Effector memory CD8-positive, alpha-beta T cell (primary cell): ENCODE measurements at regions not wholly inside any gene's neighbourhood (a gene's known extent, or its start where the extent isn't known, plus 50 kb on each side); places are given as distances from the start of the nearest gene placed in this dataset.
"Not testable (repeated sequence)": the region's sequence is repeated elsewhere in the genome, so short reads cannot be mapped to it uniquely, and the experiment has no call there.

Source experiments
- ATAC-seq: fragments of 150-1000 bp; cut with Tn5 transposase; replicated peaks from 2 replicates; pipeline ENCODE4 v1.10.0; 2021; ENCODE audit warnings: mild to moderate bottlenecking, moderate library complexity
- DNase-seq, 3 experiments: peaks; one replicate each; pipeline ENCODE4 v3.0.0; 2021
- H3K27ac Mint-ChIP-seq, 2 donors: one replicate each; pipeline ENCODE4 v1.8.0; 2022; ENCODE audit warnings: mild to moderate bottlenecking in 2 of 2, mixed read lengths in 2 of 2, moderate library complexity in 2 of 2
- H3K27me3 Mint-ChIP-seq, 2 donors: one replicate each; pipeline ENCODE4 v1.8.0; 2022; ENCODE audit warnings: mixed read lengths in 2 of 2
- H3K36me3 Mint-ChIP-seq: one replicate; pipeline ENCODE4 v1.8.0; 2022; ENCODE audit warnings: mild to moderate bottlenecking, moderate library complexity, mixed read lengths; ENCODE audit not compliant: insufficient read depth
- H3K4me1 Mint-ChIP-seq, 2 donors: one replicate each; pipeline ENCODE4 v1.8.0; 2022; ENCODE audit warnings: low read depth in 2 of 2, mixed read lengths in 2 of 2
- H3K4me3 Mint-ChIP-seq, 2 donors: one replicate each; pipeline ENCODE4 v1.8.0; 2022; ENCODE audit warnings: mild to moderate bottlenecking in 2 of 2, mixed read lengths in 2 of 2, moderate library complexity in 2 of 2
- H3K9me3 Mint-ChIP-seq, 2 donors: one replicate each; pipeline ENCODE4 v1.8.0; 2022; ENCODE audit warnings: mixed read lengths in 2 of 2

GRCh38 chr12:74119811-74120362 is 417.7 kb upstream of the ATXN7L3B start:
- ATAC-seq (no peak), DNase-seq (no peak)
- H3K27me3 Mint-ChIP-seq: no peaks in the 10 kb centered on the region
- peaks cover 0 to 3% of the 10 kb centered on the region in 2 donors for H3K9me3 Mint-ChIP-seq
- H3K4me1 Mint-ChIP-seq: no peaks in the 10 kb centered on the region
- no peak overlapping the region for H3K27ac Mint-ChIP-seq
- H3K4me3 Mint-ChIP-seq: no peak overlapping the region
- no peaks in the 10 kb centered on the region for H3K36me3 Mint-ChIP-seq

GRCh38 chr12:74120644-74121043 is 417.0 kb upstream of the ATXN7L3B start:
- Mint-ChIP-seq H3K9me3 (peaks cover 0 to 3% of the 10 kb centered on the region in 2 donors), H3K27me3 (no peaks in the 10 kb centered on the region), H3K36me3 (no peaks in the 10 kb centered on the region), H3K4me1 (no peaks in the 10 kb centered on the region), H3K27ac (no peak overlapping the region), H3K4me3 (no peak overlapping the region)
- DNase-seq (no peak), ATAC-seq (no peak)

DNA sequence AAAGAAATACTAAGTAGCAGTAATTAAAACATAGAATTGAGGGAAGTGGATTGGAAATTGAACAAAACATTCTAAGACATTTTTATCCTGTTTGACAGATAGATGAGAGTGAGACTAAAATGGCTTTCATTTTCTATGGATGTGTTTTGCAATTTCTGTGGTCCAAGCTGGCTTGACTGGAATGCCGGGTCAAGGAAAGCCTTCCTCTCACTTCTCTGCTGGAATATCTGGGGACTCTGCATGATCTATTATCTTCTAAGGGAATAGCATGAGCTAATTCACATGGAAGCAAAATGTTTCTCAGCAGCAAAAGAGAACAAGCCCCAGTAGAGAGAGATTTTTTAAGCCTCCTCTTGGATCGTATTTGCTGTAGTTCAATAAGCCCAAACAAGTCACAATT is 407.9 kb upstream of the ATXN7L3B start:
- Mint-ChIP-seq H3K27me3 (no peaks in the 10 kb centered on the region), H3K4me1 (no peaks in the 10 kb centered on the region), H3K9me3 (peaks cover 0 to 7% of the 10 kb centered on the region in 2 donors), H3K36me3 (no peaks in the 10 kb centered on the region), H3K27ac (no peak overlapping the region), H3K4me3 (no peak overlapping the region)
- DNase-seq (no peak), ATAC-seq (no peak)

GRCh38 chr12:74144396-74144795 is 393.2 kb upstream of the ATXN7L3B start:
- DNase-seq (no peak), ATAC-seq (no peak)
- Mint-ChIP-seq H3K4me3 (no peak overlapping the region), H3K27me3 (no peaks in the 10 kb centered on the region), H3K9me3 (no peaks in the 10 kb centered on the region), H3K27ac (no peak overlapping the region), H3K36me3 (no peaks in the 10 kb centered on the region), H3K4me1 (no peaks in the 10 kb centered on the region)

DNA sequence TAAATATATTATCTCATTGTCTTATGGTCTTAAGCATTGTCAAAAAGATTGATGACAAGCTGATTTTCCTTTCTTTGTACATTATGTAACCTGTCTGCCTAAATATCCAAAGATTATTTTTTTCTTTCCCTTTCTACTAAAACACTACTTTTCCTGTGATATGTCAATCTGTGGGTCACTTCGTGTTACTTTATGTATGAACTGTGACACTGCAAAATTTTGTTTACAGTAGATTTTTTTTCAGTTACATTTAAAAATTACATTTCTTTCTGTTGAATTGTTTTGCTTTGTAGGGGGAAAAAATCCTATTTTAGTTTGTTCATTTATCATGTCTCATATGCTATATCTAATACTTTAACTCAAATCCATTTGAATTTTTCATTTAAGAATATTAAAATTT is 392.3 kb upstream of the ATXN7L3B start:
- no peaks in the 10 kb centered on the region for H3K4me1 Mint-ChIP-seq
- no peak overlapping the region for H3K4me3 Mint-ChIP-seq
- no peak for DNase-seq
- no peaks in the 10 kb centered on the region for H3K27me3 Mint-ChIP-seq
- no peaks in the 10 kb centered on the region for H3K36me3 Mint-ChIP-seq
- H3K9me3 Mint-ChIP-seq: no peaks in the 10 kb centered on the region
- no peak overlapping the region for H3K27ac Mint-ChIP-seq
- no peak for ATAC-seq

DNA sequence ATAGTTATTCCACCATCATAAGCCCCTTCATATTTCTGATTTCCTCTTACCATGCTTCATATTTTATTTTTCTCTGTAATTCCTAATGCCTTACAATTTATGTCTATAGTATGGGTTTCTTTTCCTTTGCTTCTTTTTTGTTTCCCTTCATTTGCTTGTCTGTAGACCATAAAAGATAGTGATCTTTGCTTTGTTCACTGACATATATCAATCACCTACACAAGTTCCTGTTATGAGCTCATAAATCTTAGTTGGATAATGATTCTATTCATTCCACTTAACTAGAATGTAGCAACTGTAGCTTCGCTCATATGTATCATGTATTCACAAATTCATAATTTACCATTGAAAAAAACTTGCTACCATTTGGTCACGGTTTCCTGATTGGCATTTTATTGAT is 388.8 kb upstream of the ATXN7L3B start:
- Mint-ChIP-seq H3K27ac (no peak overlapping the region), H3K9me3 (no peaks in the 10 kb centered on the region), H3K27me3 (no peaks in the 10 kb centered on the region), H3K36me3 (no peaks in the 10 kb centered on the region), H3K4me3 (no peak overlapping the region), H3K4me1 (no peaks in the 10 kb centered on the region)
- DNase-seq (no peak), ATAC-seq (no peak)

DNA sequence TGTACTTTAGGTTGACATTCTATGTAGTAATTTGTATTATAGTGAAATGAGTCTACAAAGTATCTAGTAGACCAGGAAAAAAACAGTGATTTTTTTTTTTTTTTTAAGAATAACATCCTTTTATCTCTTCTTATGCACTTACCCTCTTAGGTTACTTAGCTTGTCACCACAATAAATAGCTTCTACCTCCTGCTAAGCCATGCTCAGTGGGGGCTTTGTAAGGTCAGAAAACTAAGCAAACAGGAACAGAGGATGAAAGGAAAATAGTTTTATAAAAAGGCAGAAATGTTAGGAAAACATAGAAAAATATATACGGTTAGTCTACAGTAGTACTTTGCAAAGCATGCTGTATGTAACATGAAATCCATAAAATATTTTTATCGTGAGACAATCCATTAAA is 385.3 kb upstream of the ATXN7L3B start:
- H3K36me3 Mint-ChIP-seq: no peaks in the 10 kb centered on the region
- H3K4me3 Mint-ChIP-seq: no peak overlapping the region
- DNase-seq (no peak), ATAC-seq (no peak)
- H3K27me3 Mint-ChIP-seq: no peaks in the 10 kb centered on the region
- peaks cover 0 to under 1% of the 10 kb centered on the region in 2 donors for H3K9me3 Mint-ChIP-seq
- H3K27ac Mint-ChIP-seq: no peak overlapping the region
- no peaks in the 10 kb centered on the region for H3K4me1 Mint-ChIP-seq

DNA sequence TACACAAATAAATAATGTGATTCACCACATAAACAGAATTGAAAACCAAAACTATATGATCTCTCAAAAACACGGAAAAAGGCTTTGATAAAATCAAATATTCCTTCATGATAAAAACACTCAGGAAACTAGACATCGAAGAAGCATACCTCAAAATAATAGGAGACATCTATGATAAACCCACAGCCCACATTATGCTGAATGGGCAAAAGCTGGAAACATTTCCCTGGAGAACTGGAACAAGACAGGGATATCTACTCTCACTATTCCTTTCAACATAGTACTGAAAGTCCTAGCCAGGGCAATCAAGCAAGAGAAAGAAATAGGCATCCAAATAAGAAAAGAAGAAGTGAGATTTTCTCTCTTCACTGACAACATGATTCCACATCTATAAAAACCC is 371.5 kb upstream of the ATXN7L3B start:
- H3K36me3 Mint-ChIP-seq: no peaks in the 10 kb centered on the region
- no peak overlapping the region for H3K27ac Mint-ChIP-seq
- H3K27me3 Mint-ChIP-seq: no peaks in the 10 kb centered on the region
- DNase-seq: no peak
- peaks cover 0 to 2% of the 10 kb centered on the region in 2 donors for H3K9me3 Mint-ChIP-seq
- no peak overlapping the region for H3K4me3 Mint-ChIP-seq
- ATAC-seq: no peak
- no peaks in the 10 kb centered on the region for H3K4me1 Mint-ChIP-seq

DNA sequence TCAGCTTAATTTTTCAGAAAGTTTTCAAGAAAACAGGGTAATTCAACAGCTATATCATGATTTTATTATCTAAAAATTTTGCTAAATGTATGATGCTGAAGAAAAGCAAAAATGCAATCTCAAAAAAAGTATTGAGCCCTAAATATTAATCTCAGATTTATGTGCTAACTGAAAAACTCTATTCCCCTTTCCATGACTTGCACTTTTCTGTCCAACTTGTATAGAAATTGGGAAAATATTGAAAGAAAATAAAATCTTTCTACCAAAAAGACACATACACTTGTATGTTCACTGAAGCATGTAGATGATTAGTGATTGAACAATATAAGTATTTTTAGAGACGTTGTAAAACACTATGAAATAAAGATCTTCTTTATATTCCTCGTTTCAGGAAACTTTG is 368.0 kb upstream of the ATXN7L3B start:
- Mint-ChIP-seq H3K36me3 (no peaks in the 10 kb centered on the region), H3K27ac (no peak overlapping the region), H3K9me3 (peaks cover 3 to 6% of the 10 kb centered on the region in 2 donors), H3K4me3 (no peak overlapping the region), H3K27me3 (no peaks in the 10 kb centered on the region), H3K4me1 (no peaks in the 10 kb centered on the region)
- DNase-seq (no peak), ATAC-seq (no peak)

DNA sequence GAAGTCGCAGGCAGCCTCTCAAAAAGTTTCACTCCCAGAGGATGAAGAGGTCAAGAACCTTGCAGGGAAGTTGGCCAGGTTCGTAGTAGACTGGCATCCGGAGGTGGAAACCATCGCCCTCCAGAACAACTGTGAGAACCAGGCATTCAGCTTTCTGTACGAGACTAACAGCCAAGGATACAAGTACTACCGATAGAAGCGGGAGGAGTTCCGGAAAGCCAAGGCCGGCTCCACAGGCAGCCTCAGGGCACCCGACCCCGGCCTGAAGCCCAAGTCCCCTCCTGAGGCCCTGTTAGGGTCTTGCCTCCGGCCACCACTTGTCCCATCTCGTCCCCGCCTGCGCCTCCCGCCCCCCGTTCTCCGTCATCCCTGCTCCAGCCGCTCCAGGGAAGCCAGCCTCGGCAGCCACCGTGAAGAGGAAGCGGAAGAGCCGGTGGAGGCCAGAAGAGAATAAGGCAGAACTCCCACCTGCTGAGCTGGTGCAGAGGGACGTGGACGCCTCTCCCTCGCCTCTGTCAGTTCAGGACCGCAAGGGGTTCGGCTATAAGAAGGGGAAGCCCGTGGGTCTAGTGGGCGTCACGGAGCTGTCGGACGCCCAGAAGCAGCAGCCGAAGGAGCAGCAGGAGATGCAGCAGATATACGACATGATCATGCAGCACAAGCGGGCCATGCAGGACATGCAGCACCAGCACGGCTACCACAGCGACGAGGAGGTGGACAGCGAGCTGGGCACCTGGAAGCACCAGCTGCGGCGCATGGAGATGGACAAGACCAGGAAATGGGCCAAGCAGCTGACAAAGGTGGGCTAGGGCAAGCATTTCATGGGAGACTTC is 366.8 kb upstream of the ATXN7L3B start:
- no peak overlapping the region for H3K4me3 Mint-ChIP-seq
- peaks cover 6 to 9% of the 10 kb centered on the region in 2 donors for H3K9me3 Mint-ChIP-seq
- no peaks in the 10 kb centered on the region for H3K27me3 Mint-ChIP-seq
- DNase-seq (no peak), ATAC-seq (no peak)
- no peaks in the 10 kb centered on the region for H3K4me1 Mint-ChIP-seq
- H3K36me3 Mint-ChIP-seq: no peaks in the 10 kb centered on the region
- H3K27ac Mint-ChIP-seq: no peak overlapping the region

DNA sequence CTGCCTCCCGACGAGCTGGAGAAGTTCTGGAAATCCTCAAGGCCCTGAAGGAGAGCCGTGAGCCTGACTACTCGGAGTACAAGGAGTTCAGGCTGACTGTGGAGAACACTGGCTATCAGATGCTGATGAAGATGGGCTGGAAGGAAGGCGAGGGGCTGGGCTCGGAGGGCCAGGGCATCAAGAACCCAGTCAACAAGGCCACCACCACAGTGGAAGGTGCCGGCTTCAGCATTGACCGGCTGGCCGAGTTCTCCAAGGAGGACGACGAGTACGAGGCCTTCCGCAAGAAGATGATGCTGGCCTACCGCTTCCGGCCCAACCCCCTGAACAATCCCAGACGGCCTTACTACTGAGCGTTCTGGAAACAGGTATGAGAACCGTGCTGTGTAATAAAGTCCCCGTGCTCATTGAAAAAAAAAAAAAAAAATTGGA is 366.1 kb upstream of the ATXN7L3B start:
- H3K9me3 Mint-ChIP-seq: peaks cover 6 to 9% of the 10 kb centered on the region in 2 donors
- no peaks in the 10 kb centered on the region for H3K4me1 Mint-ChIP-seq
- H3K4me3 Mint-ChIP-seq: no peak overlapping the region
- H3K36me3 Mint-ChIP-seq: no peaks in the 10 kb centered on the region
- no peak overlapping the region for H3K27ac Mint-ChIP-seq
- H3K27me3 Mint-ChIP-seq: no peaks in the 10 kb centered on the region
- ATAC-seq (no peak), DNase-seq (no peak)

DNA sequence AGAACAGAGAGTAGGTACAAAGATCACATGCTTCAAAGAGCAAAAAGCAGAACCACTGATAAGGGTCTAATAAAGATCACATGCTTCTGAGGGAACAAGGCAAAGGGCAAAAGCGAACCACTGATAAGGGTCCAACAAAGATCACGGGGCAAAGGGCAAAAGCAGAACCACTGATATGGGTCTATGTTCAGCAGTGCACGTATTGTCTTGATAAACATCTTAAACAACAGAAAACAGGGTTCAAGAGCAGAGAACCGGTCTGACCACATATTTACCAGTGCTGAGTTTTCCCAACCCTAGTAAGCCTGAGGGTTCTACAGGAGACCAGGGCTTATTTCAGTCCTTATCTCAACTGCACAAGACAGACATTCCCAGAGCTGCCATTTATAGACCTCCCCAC is 362.7 kb upstream of the ATXN7L3B start:
- not testable (repeated sequence) for H3K4me3 Mint-ChIP-seq, H3K36me3 Mint-ChIP-seq, DNase-seq, H3K27ac Mint-ChIP-seq, ATAC-seq, H3K4me1 Mint-ChIP-seq, H3K27me3 Mint-ChIP-seq
- peaks cover 12 to 14% of the 10 kb centered on the region in 2 donors for H3K9me3 Mint-ChIP-seq

- Mint-ChIP-seq H3K4me1 (no peaks in the 10 kb centered on the region), H3K36me3 (no peaks in the 10 kb centered on the region), H3K9me3 (peaks cover 0 to 4% of the 10 kb centered on the region in 2 donors), H3K27ac (no peak overlapping the region), H3K4me3 (no peak overlapping the region), H3K27me3 (no peaks in the 10 kb centered on the region)
- no peak for DNase-seq
- no peak for ATAC-seq
Measured at GRCh38 chr12:74185360-74185759, 352.3 kb upstream of the ATXN7L3B start.

DNA sequence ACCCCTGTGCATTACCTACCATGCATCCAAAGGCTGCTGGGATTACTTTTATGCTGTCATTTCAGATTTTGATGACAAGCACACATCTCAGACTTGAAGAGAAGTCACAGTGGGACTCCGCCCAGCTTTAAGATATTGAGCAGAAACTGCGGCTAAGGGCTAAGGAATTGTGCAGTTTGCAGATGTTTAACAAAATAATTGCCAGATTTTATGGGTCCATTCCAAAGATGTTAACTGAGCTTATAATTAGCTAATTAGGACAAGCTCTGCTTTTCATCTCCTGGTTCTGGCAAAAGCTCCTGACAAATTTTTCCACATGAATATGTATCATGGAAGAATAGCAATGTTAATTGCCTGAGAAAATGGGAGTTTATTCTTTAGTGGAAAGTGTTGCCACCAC is 344.4 kb upstream of the ATXN7L3B start:
- H3K36me3 Mint-ChIP-seq: no peaks in the 10 kb centered on the region
- no peak for ATAC-seq
- no peaks in the 10 kb centered on the region for H3K9me3 Mint-ChIP-seq
- H3K4me3 Mint-ChIP-seq: no peak overlapping the region
- H3K4me1 Mint-ChIP-seq: no peaks in the 10 kb centered on the region
- no peak for DNase-seq
- H3K27me3 Mint-ChIP-seq: no peaks in the 10 kb centered on the region
- no peak overlapping the region for H3K27ac Mint-ChIP-seq
